Myocyte (in vitro differentiated cells): ENCODE measurements at regions not wholly inside any gene's neighbourhood (a gene's known extent, or its start where the extent isn't known, plus 50 kb on each side); places are given as distances from the start of the nearest gene placed in this dataset.

Experiments used
- DNase-seq: peaks from one replicate; pipeline ENCODE4 v3.0.0-alpha.2; 2012; ENCODE audit warnings: low read depth

- no peak for DNase-seq
Measured at GRCh38 chr19:31976775-31977536, 368.5 kb upstream of the ZNF507 start.

GRCh38 chr19:31979362-31979761, 366.0 kb upstream of the ZNF507 start:
- no peak for DNase-seq

- no peak for DNase-seq
Measured at GRCh38 chr19:31979949-31980670, 365.3 kb upstream of the ZNF507 start.

GRCh38 chr19:31980796-31981195, 364.6 kb upstream of the ZNF507 start:
- no peak for DNase-seq

- DNase-seq: no peak
Measured at GRCh38 chr19:31981545-31981944, 363.9 kb upstream of the ZNF507 start.

GRCh38 chr19:31983647-31984046, 361.8 kb upstream of the ZNF507 start:
- DNase-seq: no peak

GRCh38 chr19:31985001-31985605, 360.3 kb upstream of the ZNF507 start:
- DNase-seq: no peak

- no peak for DNase-seq
Measured at GRCh38 chr19:31986951-31987350, 358.5 kb upstream of the ZNF507 start.

- DNase-seq: no peak
Measured at GRCh38 chr19:31988256-31988655, 357.2 kb upstream of the ZNF507 start.

- DNase-seq: no peak
Measured at GRCh38 chr19:31991984-31992655, 353.3 kb upstream of the ZNF507 start.

- no peak for DNase-seq
Measured at GRCh38 chr19:31992750-31993149, 352.7 kb upstream of the ZNF507 start.

- no peak for DNase-seq
Measured at GRCh38 chr19:31995546-31995945, 349.9 kb upstream of the ZNF507 start.

- DNase-seq: no peak
Measured at GRCh38 chr19:32010071-32010470, 335.3 kb upstream of the ZNF507 start.

- no peak for DNase-seq
Measured at GRCh38 chr19:32012206-32012605, 333.2 kb upstream of the ZNF507 start.

GRCh38 chr19:32012886-32013631, 332.4 kb upstream of the ZNF507 start:
- DNase-seq: no peak

GRCh38 chr19:32017176-32017953, 328.0 kb upstream of the ZNF507 start:
- no peak for DNase-seq

- no peak for DNase-seq
Measured at GRCh38 chr19:32018014-32018413, 327.4 kb upstream of the ZNF507 start.

GRCh38 chr19:32020538-32020937, 324.9 kb upstream of the ZNF507 start:
- no peak for DNase-seq

GRCh38 chr19:32022044-32022640, 323.3 kb upstream of the ZNF507 start:
- no peak for DNase-seq
